ENCODE measurements at regions not wholly inside any gene's neighbourhood (a gene's known extent, or its start where the extent isn't known, plus 50 kb on each side); places are given as distances from the start of the nearest gene placed in this dataset.

DNA sequence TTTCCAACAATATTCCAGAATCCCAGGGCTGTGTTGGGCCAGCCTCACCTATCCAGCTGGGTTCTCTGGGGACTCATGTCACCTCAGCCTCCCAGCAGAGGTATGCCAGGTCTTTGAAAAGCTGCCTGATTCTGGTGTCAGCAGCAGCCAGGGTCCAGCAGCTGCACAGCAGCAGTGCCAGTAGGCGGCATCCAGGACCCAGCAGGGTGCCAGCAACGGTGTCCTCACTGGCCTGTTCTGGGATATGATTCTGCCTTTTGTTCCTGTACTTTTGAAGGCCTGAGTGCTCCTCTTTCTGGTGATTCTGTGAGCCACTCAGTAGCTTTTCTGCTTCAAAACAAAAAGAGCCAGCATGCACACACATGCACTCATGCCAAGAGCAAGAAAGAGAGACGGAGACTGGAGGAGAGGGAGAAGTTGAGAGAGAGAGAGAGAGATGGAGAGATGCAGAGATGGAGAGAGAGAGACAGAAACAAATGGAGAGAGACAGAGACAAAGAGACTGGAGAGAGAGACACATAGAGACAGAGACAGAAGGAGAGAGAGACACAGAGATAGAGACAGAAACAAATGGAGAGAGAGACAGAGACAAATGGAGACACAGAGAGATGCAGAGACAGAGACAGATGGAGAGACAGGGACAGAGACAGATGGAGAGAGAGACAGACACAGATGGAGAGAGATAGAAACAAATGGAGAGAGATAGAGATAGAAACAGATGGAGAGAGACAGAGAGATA, 205.7 kb downstream of the UACA start (continued):
- TF ChIP-seq, protein P1, sequence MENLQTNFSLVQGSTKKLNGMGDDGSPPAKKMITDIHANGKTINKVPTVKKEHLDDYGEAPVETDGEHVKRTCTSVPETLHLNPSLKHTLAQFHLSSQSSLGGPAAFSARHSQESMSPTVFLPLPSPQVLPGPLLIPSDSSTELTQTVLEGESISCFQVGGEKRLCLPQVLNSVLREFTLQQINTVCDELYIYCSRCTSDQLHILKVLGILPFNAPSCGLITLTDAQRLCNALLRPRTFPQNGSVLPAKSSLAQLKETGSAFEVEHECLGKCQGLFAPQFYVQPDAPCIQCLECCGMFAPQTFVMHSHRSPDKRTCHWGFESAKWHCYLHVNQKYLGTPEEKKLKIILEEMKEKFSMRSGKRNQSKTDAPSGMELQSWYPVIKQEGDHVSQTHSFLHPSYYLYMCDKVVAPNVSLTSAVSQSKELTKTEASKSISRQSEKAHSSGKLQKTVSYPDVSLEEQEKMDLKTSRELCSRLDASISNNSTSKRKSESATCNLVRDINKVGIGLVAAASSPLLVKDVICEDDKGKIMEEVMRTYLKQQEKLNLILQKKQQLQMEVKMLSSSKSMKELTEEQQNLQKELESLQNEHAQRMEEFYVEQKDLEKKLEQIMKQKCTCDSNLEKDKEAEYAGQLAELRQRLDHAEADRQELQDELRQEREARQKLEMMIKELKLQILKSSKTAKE (IDR thresholded peaks at IDR 0.05; ENCODE audit: low read depth, poor library complexity, severe bottlenecking) = no peak
- TF ChIP-seq IKZF2 (IDR thresholded peaks at IDR 0.05) = no peak
- no peak for TF ChIP-seq BHLHE40 (IDR thresholded peaks at IDR 0.05; ENCODE audit: borderline replicate concordance in 1 of 2, low read depth in 2 of 2, low read length in 1 of 2)
- TF ChIP-seq POLR2AphosphoS2 (IDR thresholded peaks at IDR 0.05; ENCODE audit: low read depth, low read length) = no peak
- no peak for TF ChIP-seq SMAD1 (IDR thresholded peaks at IDR 0.05; ENCODE audit: low read depth, partially characterized antibody)
- TF ChIP-seq SPI1 (IDR thresholded peaks at IDR 0.05; ENCODE audit: borderline replicate concordance, insufficient read depth, low read depth, low read length) = no peak
- TF ChIP-seq ZSCAN29 (IDR thresholded peaks at IDR 0.05) = no peak
- TF ChIP-seq, protein P2, sequence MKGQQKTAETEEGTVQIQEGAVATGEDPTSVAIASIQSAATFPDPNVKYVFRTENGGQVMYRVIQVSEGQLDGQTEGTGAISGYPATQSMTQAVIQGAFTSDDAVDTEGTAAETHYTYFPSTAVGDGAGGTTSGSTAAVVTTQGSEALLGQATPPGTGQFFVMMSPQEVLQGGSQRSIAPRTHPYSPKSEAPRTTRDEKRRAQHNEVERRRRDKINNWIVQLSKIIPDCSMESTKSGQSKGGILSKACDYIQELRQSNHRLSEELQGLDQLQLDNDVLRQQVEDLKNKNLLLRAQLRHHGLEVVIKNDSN (IDR thresholded peaks at IDR 0.05; ENCODE audit: borderline replicate concordance, extremely low read length, insufficient read depth, low read depth, low read length) = no peak
- no peak for TF ChIP-seq NR2F1 (conservative IDR thresholded peaks at IDR 0.05)
- TF ChIP-seq, protein P3, sequence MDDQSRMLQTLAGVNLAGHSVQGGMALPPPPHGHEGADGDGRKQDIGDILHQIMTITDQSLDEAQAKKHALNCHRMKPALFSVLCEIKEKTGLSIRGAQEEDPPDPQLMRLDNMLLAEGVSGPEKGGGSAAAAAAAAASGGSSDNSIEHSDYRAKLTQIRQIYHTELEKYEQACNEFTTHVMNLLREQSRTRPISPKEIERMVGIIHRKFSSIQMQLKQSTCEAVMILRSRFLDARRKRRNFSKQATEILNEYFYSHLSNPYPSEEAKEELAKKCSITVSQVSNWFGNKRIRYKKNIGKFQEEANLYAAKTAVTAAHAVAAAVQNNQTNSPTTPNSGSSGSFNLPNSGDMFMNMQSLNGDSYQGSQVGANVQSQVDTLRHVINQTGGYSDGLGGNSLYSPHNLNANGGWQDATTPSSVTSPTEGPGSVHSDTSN (IDR thresholded peaks at IDR 0.05; ENCODE audit: insufficient replicate concordance, low read depth, low read length) = no peak
- TF ChIP-seq HCFC1 (IDR thresholded peaks at IDR 0.05; ENCODE audit: low read length) = no peak
- no peak for TF ChIP-seq EZH2 (IDR thresholded peaks at IDR 0.05; ENCODE audit: borderline replicate concordance, control insufficient read depth, low read depth, low read length)
